ENCODE measurements at regions not wholly inside any gene's neighbourhood (a gene's known extent, or its start where the extent isn't known, plus 50 kb on each side); places are given as distances from the start of the nearest gene placed in this dataset.

DNA sequence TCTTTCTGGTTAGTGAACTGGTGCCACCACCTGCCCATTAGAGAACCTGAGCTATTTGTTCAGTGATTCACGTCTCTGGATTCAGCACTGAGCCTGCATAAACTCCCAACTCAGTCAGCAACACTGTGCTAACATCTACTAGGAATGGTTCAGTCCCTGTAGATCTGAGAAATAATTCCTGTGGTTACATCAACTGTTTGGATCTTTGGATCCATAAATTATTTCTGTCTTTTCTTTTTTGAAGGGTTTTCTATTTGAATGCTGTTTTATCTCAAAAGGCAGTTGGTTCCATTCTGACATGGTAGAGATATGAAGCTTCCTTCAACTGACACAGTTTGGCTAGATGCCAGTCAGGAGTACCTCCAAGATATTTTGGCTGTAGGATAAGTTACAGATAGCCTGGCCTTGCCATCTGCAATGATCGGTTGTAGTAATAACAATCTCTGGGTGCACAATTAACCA lies 125.9 kb downstream of the TRMT11 start:
- no peak for TF ChIP-seq POLR2AphosphoS5 (IDR thresholded peaks at IDR 0.05)
- TF ChIP-seq, protein P1, sequence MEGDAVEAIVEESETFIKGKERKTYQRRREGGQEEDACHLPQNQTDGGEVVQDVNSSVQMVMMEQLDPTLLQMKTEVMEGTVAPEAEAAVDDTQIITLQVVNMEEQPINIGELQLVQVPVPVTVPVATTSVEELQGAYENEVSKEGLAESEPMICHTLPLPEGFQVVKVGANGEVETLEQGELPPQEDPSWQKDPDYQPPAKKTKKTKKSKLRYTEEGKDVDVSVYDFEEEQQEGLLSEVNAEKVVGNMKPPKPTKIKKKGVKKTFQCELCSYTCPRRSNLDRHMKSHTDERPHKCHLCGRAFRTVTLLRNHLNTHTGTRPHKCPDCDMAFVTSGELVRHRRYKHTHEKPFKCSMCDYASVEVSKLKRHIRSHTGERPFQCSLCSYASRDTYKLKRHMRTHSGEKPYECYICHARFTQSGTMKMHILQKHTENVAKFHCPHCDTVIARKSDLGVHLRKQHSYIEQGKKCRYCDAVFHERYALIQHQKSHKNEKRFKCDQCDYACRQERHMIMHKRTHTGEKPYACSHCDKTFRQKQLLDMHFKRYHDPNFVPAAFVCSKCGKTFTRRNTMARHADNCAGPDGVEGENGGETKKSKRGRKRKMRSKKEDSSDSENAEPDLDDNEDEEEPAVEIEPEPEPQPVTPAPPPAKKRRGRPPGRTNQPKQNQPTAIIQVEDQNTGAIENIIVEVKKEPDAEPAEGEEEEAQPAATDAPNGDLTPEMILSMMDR (IDR thresholded peaks at IDR 0.05) = no peak
- TF ChIP-seq POLR2A (IDR thresholded peaks at IDR 0.05; ENCODE audit: low read depth) = no peak

Measured in esophagus muscularis mucosa (tissue), 3 donors.